Testis (tissue), 2 donors: ENCODE measurements at regions not wholly inside any gene's neighbourhood (a gene's known extent, or its start where the extent isn't known, plus 50 kb on each side); places are given as distances from the start of the nearest gene placed in this dataset.

Experiments used
- POLR2A ChIP-seq: fragments of 450-650 bp; IDR thresholded peaks from one replicate; pipeline ENCODE4 v1.6.1; 2017; ENCODE audit warnings: antibody characterized with exemption, mild to moderate bottlenecking, moderate library complexity
- TF ChIP-seq, protein P1 (sequence below), 3 experiments: fragments of 450-650 bp in 2 of 3; fragments of 200-600 bp in 1 of 3; sonication (generic) in 1 of 3; IDR thresholded peaks; one replicate each; pipeline ENCODE4 v1.5.1; 2016 to 2019; ENCODE audit warnings: antibody characterized with exemption in 3 of 3, mild to moderate bottlenecking in 2 of 3, moderate library complexity in 1 of 3

GRCh38 chr11:95547186-95547585, 242.4 kb downstream of the FAM76B start:
- no peak for TF ChIP-seq POLR2A
- TF ChIP-seq, protein P1, sequence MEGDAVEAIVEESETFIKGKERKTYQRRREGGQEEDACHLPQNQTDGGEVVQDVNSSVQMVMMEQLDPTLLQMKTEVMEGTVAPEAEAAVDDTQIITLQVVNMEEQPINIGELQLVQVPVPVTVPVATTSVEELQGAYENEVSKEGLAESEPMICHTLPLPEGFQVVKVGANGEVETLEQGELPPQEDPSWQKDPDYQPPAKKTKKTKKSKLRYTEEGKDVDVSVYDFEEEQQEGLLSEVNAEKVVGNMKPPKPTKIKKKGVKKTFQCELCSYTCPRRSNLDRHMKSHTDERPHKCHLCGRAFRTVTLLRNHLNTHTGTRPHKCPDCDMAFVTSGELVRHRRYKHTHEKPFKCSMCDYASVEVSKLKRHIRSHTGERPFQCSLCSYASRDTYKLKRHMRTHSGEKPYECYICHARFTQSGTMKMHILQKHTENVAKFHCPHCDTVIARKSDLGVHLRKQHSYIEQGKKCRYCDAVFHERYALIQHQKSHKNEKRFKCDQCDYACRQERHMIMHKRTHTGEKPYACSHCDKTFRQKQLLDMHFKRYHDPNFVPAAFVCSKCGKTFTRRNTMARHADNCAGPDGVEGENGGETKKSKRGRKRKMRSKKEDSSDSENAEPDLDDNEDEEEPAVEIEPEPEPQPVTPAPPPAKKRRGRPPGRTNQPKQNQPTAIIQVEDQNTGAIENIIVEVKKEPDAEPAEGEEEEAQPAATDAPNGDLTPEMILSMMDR (IDR thresholded peaks at IDR 0.05), result no peak
